GM12873 (cell line): ENCODE measurements at regions not wholly inside any gene's neighbourhood (a gene's known extent, or its start where the extent isn't known, plus 50 kb on each side); places are given as distances from the start of the nearest gene placed in this dataset.

ENCODE experiments used
- CTCF ChIP-seq: IDR thresholded peaks from 2 replicates; pipeline ENCODE4 v1.5.1; 2012; ENCODE audit warnings: low read depth, mild to moderate bottlenecking, moderate library complexity, low read length, control low read depth; ENCODE audit not compliant: insufficient read depth; ENCODE audit errors: missing control alignments

- TF ChIP-seq CTCF = no peak
These were observed 203.9 kb downstream of the SH3BGRL start for GRCh38 chrX:81405781-81406180.

DNA sequence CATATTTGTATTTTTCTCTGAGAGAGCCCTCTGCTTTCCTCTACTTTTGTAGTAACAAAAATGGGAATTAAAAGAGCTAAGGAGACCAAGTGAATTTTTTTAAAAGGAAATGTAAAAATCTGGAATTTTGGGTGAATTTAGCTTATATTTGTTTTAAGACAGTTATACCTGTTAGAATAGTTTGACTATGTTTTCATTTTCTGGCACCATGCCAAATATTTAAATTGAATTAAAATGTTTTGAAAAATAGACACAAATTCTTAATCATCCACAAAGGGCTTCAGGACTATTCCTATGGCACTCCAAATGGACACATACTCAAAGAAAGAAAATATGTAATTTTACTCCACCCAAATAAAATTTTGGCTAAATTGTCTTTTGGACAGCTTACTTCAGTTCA, 209.6 kb downstream of the SH3BGRL start:
- no peak for TF ChIP-seq CTCF

DNA sequence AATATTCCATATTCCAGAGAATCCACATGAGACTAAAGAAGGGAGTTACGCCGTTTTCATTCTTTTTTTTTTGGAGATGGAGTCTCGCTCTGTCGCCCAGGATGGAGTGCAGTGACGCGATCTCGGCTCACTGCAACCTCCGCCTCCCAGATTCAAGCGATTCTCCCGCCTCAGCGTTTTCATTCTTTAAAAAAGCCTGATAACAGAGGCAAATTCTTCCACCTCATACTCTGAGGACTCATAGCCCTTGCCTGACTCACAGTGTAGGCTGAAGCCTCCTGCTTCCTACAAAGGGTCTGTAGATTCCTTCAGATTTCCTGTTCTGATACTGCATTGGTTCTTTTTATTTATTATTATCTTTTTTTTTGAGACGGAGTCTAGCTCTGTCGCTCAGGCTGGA, 210.5 kb downstream of the SH3BGRL start:
- no peak for TF ChIP-seq CTCF

- peak; percentile 4 for TF ChIP-seq CTCF
These were observed 212.7 kb downstream of the SH3BGRL start for GRCh38 chrX:81414630-81415029.
